ENCODE measurements at regions not wholly inside any gene's neighbourhood (a gene's known extent, or its start where the extent isn't known, plus 50 kb on each side); places are given as distances from the start of the nearest gene placed in this dataset.
A peak's percentile ranks its signal among the peaks of the same experiment; 100 is the strongest.

GRCh38 chr10:110392121-110392520, 87.4 kb upstream of the SMNDC1 start:
- Histone ChIP-seq H3K36me3 (no peaks in the 10 kb centered on the region), H3K4me3 (no peak overlapping the region), H3K27me3 (no peaks in the 10 kb centered on the region), H3K9me3 (no peaks in the 10 kb centered on the region)
- DNase-seq, result no peak

GRCh38 chr10:110392868-110393740, 88.4 kb upstream of the SMNDC1 start:
- Histone ChIP-seq H3K27me3 (no peaks in the 10 kb centered on the region), H3K36me3 (no peaks in the 10 kb centered on the region), H3K9me3 (no peaks in the 10 kb centered on the region), H3K4me3 (no peak overlapping the region)
- DNase-seq, result no peak

GRCh38 chr10:110393866-110394265, 89.1 kb upstream of the SMNDC1 start:
- Histone ChIP-seq H3K27me3 (no peaks in the 10 kb centered on the region), H3K4me3 (no peak overlapping the region), H3K36me3 (no peaks in the 10 kb centered on the region), H3K9me3 (no peaks in the 10 kb centered on the region)
- no peak for DNase-seq

GRCh38 chr10:110394296-110394695, 89.6 kb upstream of the SMNDC1 start:
- H3K27me3 ChIP-seq, result no peaks in the 10 kb centered on the region
- no peak for DNase-seq
- H3K4me3 ChIP-seq, result no peak overlapping the region
- H3K36me3 ChIP-seq, result no peaks in the 10 kb centered on the region
- no peaks in the 10 kb centered on the region for H3K9me3 ChIP-seq

DNA sequence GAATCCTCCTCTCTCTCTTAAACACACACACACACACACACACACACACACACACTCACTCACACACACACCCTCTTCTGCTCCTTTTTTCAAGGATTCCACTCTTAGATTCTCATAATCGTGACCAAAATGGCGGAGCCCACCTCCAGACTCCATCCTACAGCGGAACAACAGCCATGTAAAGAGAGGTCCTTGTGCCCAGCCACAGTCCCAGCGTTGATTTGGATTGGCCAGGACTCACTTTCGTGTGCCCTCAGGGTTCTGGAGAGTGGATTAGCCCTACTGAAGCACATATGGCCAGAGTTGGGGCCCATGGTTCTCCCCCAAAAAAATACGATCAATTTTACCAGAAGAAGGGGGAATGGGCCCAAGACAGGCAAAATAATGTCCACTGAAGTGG, 90.2 kb upstream of the SMNDC1 start:
- DNase-seq, result no peak
- no peaks in the 10 kb centered on the region for H3K36me3 ChIP-seq
- no peaks in the 10 kb centered on the region for H3K9me3 ChIP-seq
- no peak overlapping the region for H3K4me3 ChIP-seq
- H3K27me3 ChIP-seq, result no peaks in the 10 kb centered on the region

GRCh38 chr10:110395350-110396283, 90.9 kb upstream of the SMNDC1 start:
- H3K9me3 ChIP-seq, result no peaks in the 10 kb centered on the region
- no peak overlapping the region for H3K4me3 ChIP-seq
- DNase-seq, result peak; percentile 58
- no peaks in the 10 kb centered on the region for H3K27me3 ChIP-seq
- H3K36me3 ChIP-seq, result no peaks in the 10 kb centered on the region

DNA sequence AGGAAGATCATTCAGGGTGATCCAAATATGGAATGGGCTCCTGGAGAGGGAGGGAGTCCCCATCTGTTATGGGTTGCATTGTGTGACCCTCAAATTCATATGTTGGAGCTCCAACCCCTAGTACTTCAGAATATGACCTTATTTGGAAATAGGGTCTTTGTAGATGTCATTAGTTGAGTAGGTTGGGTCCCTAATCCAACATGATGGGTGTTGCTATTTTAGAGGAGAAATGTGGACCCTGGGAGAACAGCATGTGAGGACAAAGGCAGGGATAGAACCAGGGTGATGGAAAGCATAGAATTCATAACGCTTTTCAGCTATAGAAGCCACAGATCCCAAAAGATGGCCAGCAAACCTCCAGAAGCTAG, 91.5 kb upstream of the SMNDC1 start:
- Histone ChIP-seq H3K27me3 (no peaks in the 10 kb centered on the region), H3K4me3 (no peak overlapping the region), H3K9me3 (no peaks in the 10 kb centered on the region), H3K36me3 (no peaks in the 10 kb centered on the region)
- no peak for DNase-seq

DNA sequence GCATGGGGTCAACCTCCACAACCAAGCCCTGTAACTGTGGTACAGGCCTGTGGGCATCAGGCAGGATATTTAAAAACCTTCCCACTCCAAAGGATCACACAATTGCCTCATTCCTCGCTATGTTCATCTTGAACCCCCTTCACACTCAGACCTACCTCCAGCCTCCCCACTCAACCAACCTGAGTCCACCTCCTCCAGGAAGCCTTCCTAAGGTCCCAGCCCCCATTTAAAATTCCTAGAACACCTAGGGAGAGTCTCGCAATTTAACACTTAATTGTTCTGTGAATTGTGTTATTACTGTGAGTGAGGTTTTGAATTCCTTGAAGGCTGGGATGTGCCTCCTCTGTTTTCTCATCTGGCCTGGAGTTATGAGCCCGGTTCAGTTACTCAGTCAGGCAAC, 93.1 kb upstream of the SMNDC1 start:
- no peak for DNase-seq
- no peak overlapping the region for H3K4me3 ChIP-seq

GRCh38 chr10:110398419-110399105, 93.8 kb upstream of the SMNDC1 start:
- Histone ChIP-seq H3K9me3 (no peaks in the 10 kb centered on the region), H3K27me3 (no peaks in the 10 kb centered on the region), H3K4me3 (no peak overlapping the region), H3K36me3 (no peaks in the 10 kb centered on the region)
- DNase-seq, result peak; percentile 98

More for the DNA sequence above, 93.1 kb upstream of the SMNDC1 start:
- H3K9me3 ChIP-seq, result no peaks in the 10 kb centered on the region
- H3K36me3 ChIP-seq, result no peaks in the 10 kb centered on the region
- no peaks in the 10 kb centered on the region for H3K27me3 ChIP-seq

GRCh38 chr10:110399106-110399964, 94.6 kb upstream of the SMNDC1 start:
- H3K27me3 ChIP-seq, result no peaks in the 10 kb centered on the region
- no peaks in the 10 kb centered on the region for H3K9me3 ChIP-seq
- H3K36me3 ChIP-seq, result no peaks in the 10 kb centered on the region
- DNase-seq, result peak; percentile 83
- no peak overlapping the region for H3K4me3 ChIP-seq

DNA sequence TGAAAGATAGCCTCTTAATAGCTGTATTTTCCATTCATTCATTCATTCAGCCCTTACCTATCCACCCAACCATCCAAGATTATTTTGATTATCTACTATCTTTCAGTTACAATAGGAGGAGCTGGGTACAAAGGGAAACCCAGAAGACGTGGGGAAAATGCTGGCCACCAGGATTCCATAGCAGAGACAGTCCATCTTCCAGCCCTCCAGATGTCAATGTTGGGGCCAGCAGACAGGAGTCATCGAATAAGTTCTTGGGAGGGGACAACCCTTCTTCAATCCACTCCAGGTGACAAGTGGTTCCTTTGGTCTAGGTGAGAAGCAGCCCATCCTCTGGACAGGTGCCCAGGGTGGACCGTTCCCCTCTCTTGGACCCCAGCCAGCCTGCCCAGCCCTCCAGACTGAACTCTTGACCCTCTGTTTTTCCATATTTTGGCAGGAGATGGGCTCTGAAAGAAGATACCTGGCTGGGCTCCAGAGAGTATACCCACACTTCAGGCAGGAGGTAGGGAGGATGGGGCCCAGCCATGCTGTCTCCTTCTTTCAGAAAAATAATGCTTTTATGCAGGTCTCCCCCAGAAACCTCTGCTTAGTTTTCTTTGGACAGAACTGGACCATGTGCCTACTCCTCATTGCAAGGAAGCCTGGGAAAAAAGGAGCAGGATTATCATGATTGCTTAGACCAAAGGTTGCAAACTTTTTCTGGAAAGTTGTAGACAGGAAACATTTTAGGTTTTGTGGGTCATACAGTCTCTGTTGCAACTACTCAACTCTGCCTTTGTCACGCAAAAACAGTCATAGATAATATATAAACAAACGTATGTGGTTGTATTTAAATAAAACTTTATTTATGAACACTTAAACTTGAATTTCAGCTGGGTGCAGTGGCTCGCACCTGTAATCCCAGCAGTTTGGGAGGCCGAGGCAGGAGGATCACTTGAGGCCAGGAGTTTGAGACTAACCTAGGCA, 95.5 kb upstream of the SMNDC1 start:
- Histone ChIP-seq H3K27me3 (no peaks in the 10 kb centered on the region), H3K36me3 (no peaks in the 10 kb centered on the region), H3K9me3 (no peaks in the 10 kb centered on the region), H3K4me3 (no peak overlapping the region)
- DNase-seq, result no peak

GRCh38 chr10:110401401-110402076, 96.2 kb upstream of the DUSP5 start:
- H3K4me3 ChIP-seq, result no peak overlapping the region
- H3K36me3 ChIP-seq, result no peaks in the 10 kb centered on the region
- no peak for DNase-seq
- H3K9me3 ChIP-seq, result no peaks in the 10 kb centered on the region
- no peaks in the 10 kb centered on the region for H3K27me3 ChIP-seq

GRCh38 chr10:110402077-110402416, 95.7 kb upstream of the DUSP5 start:
- no peaks in the 10 kb centered on the region for H3K36me3 ChIP-seq
- no peak for DNase-seq
- no peak overlapping the region for H3K4me3 ChIP-seq
- no peaks in the 10 kb centered on the region for H3K9me3 ChIP-seq
- no peaks in the 10 kb centered on the region for H3K27me3 ChIP-seq

GRCh38 chr10:110403593-110403992, 94.1 kb upstream of the DUSP5 start:
- Histone ChIP-seq H3K9me3 (no peaks in the 10 kb centered on the region), H3K4me3 (no peak overlapping the region), H3K27me3 (no peaks in the 10 kb centered on the region), H3K36me3 (no peaks in the 10 kb centered on the region)
- no peak for DNase-seq

- DNase-seq, result no peak
- Histone ChIP-seq H3K4me3 (no peak overlapping the region), H3K27me3 (no peaks in the 10 kb centered on the region), H3K9me3 (no peaks in the 10 kb centered on the region), H3K36me3 (no peaks in the 10 kb centered on the region)
Observed at GRCh38 chr10:110404413-110404812, 93.3 kb upstream of the DUSP5 start.

Measured in MG63 (cell line).